DMS114 treated with DMSO at 0.1 percent for 48 hours (cell line): ENCODE measurements at regions not wholly inside any gene's neighbourhood (a gene's known extent, or its start where the extent isn't known, plus 50 kb on each side); places are given as distances from the start of the nearest gene placed in this dataset.

Experiments used
- DNase-seq: peaks from one replicate; lab custom pipeline; 2025; ENCODE audit not compliant: unreplicated experiment; lab: John Stamatoyannopoulos, UW

DNA sequence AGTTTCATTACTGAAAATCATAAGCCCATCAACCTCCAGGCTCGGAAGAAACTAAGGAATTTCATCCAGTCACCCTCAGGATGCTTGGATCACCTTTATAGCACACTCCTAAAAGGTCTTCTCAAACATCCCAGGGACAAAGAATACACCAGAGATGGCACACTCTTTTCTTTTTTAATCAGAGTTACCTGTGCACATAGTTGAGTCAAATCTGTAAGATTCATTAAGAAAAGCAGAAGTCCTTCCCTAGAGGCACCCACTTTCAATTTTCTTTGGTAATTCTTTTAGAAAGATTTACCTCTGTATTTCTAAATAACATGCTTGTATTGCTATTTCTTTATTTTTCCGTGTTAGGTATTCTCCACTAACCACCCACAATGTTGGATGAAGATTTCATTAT, 50.6 kb upstream of the IL6 start:
- DNase-seq: no peak

DNA sequence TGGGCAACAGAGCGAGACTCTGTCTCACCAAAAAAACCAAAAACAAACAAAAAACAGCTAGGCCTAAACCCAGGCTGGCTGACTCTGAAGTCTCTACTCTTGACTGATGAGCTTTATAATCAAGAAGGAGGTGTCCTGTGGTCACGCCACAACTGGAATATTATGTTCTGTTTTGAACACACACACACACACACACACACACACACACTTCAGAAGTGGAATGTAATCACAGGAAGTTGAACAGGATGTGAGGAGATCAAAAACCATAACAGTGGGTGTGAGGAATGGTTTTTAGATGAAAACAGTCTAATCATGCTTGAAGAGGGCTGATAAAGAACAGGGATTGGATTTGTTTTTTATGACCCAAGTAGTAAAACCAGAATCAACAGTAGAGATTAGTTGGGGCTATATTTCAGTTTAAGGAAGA, 51.1 kb upstream of the IL6 start:
- DNase-seq: no peak

DNA sequence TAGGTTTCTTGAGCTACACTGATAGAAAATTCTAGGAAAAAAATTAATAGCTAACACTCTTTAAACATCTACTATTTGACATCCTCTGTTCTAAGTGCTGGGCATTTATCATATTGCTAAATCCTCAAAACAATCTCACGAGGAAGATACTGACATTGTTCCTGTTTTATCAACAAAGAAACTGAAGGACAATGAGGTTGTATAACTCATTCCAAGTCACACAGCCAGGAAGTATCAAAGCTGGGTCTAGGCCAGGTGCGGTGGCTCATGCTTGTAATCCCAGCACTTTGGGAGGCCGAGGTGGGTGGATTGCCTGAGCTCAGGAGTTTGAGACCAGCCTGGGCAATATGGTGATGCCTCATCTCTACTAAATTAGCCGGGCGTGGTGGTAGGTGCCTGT, 51.6 kb upstream of the IL6 start:
- no peak for DNase-seq

DNA sequence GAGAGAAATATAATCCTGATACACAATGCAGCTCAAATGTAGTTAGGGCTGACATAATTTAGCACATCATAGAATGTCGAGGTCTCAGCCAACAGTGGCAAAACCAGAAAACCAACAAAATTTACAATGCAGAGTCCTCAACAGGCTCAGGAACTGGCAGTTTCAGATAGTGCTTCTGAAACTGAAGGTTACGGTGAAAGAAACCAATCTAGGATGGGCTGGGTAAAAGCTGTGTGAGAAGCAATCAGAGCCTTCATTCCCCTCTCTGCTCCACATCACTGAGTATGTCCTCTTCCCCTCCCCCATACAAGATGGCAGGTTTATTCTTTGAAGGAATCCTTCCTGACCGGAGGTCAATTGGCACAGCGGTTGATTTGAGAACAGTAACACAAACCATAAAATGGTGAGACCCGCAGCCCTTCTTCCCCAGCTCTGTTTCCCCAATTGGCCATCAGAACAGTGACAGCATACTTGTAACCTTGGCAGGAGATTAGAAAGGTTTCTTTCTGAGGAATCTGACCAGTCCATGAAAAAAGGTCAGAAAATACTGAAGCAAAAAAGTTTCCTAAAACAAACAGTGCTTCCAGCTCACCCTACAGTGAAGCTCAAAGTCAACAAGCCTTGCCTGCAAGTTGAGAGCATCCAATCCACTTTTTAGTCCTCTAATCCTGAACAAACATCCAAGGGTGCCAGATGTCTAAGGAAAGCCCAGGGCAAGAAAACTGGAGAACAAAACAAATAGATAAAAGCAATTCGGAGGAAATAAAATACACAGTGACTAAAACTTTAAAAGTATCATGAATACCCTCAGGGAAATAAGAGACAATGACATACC, 53.9 kb upstream of the IL6 start:
- DNase-seq: no peak

DNA sequence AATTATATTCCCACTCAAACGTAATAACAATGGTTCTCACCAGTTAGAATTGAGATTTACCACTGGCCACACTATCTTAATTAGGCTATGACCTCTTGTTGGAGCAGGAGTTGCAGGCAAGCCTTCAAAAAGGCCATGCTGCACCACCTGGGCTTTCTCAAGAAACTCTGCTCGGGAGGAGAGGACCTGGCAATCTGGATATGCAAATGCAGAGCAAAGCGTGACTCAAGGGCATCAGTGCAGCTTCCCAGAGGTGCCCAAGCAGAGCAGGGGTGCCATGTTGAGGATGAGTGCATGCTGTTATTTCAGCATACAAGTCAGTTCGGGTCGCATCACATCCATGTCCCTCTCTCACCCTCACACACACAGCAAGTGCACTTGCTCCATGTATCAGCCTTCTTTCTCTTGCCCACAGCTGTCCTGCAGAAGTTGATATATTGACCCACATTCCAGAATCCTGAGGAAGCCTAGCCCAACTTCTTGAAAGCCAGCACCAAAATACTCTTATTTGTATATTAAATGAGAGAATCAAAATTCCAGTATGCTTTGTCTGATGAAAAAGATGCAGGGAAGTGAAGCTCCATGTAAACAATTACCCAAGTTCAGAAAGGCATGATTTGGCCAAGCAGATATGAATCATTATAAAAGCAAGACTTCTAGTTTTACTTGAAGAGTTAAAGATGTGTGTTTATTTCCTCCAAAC, 55.7 kb upstream of the IL6 start:
- DNase-seq: no peak

DNA sequence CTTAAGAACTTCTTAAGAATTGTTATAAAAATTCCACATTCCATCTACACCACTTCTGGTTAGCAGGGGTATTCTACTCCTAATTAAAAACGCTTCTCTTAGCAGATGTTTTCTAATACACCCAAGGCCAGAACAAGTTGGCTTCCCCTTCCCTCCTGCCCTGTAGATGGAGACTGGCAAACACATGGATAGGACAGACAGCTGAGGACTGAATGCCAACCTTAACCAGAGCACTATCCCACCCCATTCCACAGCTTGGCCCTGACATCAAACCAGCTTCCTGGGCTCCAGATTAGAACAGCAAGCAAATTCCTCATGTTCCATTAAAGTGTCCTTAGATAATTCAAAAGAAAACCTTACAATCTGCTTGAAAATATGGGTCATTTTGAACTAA, 56.6 kb upstream of the IL6 start:
- DNase-seq: no peak

DNA sequence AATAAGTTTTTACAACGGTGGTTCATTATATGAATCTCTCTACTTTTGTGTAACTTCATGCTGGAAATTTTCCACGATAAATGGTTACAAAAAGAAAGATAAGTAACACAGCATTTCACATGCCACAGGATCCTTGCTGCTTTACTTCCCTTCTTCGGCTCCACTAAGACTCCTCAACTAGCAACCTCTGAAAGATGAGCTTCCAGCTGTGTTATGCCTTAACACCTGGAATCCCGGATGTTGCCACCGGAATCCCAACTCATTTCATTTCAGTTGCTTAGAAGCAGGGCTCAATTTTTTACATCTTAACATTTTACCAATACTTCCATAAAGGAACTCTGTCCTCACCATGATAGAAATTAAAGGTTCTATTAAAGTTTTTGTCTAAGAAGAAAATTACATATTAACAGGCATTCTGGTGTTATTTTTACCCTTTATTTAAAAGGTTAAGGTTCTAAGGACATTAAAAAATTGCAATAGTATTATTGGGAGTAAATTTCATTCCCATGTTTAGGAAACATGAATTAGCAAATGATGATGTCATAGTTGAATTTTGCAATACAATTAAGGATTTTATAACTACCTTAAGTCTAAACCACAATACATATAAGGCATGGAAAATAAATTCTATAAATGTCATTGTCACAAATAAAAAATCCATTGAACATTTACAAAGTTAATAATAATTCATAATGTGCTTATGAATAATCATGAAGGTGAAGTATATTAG, 57.1 kb upstream of the IL6 start:
- DNase-seq: no peak

DNA sequence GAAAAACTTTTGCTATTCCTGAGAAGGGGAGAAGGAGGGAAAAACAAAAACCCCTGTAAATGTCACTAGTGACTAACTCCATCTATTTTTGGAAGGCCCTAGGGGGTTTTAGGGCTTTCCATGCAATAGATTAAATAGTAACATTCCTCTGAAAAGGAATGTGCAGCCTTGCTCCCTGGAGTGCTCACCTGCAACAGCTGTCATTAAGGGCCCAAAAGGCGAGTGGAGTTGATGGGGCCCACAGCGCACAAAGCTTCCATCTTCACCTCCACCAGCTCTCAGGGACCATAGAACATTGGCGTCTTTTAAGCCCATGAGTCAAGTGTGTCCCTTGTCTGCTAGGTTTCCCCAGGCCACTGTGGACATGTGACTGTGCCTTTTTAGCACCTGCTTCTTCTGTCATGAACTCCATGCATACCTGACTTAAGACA, 58.0 kb upstream of the IL6 start:
- DNase-seq: no peak

DNA sequence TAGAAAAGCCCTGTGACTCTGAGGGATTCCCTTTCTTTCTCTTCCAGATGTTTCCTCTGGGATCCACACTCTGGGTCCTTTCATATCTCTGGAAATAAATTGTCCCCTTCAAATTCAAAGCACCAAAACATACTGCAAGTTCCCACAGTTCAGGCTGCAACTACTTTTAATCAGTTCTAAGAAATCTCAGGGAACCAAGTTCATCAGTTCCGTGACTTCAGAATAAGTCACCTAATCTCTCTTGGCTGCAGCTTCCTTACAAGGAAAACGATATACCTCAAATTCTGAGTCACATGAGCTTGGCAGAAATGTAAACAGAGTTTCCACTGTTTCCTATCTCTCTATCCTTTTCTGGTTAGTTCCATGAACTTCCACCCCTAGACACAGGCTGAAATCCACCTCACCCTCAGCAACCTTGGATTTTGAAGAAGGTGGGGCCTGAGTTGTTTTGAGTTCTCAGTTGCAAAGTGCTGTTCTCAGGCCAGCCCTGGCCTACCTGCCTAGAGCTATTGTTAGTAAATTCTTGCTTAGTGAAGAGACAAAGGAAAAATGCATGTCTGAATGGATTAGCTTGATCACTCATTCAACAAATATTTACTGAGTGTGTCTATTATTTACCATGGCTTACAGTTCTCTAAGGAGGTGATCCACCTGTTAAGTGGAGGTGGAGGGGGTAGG, 59.3 kb upstream of the IL6 start:
- no peak for DNase-seq

DNA sequence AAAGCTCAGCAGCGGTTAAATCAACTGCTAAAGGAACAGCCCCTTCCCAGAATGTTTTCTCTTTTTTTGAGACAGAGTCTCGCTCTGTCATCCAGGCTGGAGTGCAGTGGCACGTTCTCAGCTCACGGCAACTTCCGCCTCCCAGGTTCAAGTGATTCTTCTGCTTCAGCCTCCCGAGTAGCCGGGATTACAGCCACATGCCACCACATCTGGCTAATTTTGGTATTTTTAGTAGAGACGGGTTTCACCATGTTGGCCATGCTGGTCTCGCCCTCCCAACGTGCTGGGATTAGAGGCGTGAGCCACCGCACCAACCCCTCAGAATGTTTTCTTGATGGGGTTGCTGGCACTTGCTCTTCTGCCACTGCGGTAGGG, 59.8 kb upstream of the IL6 start:
- no peak for DNase-seq

DNA sequence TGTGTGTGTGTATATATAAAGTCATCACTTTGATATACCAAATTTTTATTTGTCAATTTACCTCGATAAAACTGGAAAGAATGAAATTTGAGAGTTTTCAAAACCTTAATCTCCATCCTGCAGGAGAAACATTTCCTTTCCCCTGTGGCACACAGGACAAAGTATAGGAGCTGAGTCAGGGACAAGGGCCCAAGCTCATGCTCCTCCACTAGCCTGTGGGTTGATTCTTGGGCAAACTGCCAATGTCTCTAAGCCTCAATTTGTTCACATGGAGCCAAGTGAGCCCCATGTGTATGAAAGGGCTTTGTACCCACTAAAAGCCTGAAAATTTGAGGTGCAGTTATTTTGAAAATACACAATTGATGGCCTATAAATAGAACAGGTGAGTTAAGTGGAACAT, 60.3 kb upstream of the IL6 start:
- DNase-seq: no peak

DNA sequence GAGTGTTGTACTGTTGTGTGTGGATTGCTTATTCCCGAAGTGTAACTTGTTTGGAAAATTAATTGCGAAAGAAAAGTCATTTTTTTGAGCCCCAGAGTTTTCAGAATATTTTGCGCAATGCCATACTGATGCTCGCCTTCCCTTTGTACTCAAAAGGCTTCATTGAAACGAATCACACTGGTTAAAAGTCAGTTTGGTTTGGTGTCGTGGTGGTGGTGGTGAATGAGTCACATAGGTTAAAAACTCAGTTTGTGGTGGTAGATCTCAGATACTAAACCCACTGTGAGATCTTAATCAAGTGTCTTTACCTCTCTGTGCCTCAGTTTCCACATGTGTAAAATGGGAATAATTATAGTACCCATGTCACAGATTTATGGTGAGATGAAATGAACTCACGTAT, 61.1 kb upstream of the IL6 start:
- no peak for DNase-seq

DNA sequence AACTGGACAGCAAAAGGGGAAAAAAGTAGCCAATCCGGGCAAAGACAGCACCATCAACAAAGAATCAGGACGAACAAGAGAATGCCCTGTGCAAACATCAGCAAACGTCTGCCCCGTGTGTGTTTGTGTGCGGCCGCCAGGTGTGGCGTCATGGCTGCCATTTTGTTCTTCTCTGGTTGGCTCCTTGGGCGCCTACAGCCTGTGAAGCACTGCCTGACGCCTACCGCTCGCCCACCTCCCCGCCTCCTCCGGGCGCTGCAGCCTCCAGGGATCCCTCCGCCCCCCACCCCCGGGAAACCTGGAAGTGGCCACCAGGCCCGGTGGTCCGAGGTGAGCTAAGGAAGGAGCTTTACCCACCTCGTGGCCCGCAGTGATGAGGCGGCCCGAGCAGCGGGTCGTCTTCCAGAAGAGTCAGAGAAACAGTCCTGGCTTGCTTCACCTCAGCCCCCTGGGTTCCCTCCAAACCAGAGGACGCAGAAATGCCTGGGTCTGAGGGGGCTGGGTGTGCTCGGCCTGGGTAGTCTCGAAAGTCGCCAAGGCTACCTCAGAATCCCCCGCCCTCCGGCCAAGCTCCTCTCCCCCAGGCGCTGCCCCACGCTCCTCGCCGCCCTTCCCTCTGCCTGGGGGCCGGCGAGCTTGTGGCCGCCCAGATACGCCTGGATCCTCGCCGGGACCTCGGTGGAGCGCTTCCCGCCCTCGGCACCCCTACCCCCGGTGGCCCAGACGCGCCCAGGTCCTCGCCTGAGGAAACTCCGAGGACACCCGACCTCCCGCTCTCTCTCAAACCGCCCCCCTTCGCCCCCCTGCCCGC, 61.8 kb upstream of the IL6 start:
- DNase-seq: no peak

DNA sequence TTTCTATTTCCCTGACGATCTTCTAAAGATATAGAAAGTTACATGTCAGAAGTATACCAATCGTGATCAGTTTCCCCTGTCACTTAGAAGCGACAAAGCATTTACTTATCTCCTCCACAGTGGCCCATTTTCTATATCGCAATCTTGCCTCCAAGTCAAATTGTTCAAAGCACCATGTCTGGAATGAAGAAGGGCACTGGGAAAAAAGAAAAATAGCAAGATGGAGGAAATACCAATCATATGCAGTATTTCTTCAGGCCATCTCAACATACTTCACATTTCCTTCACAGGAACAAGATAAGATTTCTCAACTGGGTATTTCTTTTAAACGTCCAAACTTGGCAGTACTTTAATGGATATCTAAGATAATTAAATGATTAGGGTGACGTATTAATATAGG, 63.3 kb upstream of the IL6 start:
- DNase-seq: no peak

DNA sequence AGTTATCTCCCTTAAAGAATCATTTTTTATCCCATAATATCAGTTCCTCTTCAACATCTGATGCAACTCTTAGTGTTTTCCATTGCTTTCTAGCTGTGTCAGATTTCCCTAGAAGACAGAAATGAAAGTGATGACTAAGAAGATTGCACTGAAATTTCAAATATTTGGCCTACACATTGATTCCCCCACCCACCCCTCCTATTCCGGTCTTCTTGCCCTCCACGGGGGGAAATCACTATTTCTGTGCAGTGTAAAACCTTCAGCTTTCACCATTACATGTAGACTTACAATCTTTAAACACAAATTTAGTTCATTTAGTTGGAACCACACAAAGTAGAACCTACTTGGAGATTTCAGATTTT, 63.7 kb upstream of the IL6 start:
- DNase-seq: no peak

DNA sequence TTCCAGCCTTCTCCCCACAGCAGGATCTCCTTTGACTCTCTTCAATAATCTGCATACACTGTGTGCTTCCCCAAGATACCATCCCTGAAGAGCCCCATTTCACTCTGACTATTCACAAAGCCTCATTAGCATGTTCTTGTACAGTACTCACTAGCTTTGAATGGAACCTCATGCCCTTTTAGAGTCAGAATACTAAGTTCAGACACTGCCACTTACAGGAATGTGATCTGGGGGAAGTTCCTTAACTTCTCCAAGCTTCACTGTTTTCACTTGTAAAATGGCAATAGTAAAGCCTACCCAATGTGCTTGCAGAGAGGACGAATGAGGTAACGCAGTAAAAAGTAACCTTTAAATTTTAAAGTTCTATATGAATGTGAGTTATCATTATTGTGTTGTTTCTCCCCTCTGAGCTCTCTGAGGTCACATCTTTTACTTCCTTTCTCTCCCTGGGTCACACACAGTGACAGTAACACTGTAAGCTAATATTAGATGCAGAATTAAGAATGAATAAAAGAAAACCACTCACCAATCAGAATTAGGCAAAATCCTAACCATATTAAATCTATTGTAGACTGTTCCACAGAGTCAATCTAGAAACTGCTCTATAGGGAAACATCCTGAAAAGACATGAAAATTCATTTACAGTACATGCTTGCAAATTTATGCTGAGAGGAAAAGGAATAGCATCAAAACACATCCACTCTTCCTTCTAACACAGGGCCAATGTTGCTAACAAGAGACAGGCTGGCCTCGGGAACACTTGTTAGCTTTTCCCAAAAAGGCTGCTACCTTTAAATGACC, 64.2 kb upstream of the IL6 start:
- DNase-seq: no peak

DNA sequence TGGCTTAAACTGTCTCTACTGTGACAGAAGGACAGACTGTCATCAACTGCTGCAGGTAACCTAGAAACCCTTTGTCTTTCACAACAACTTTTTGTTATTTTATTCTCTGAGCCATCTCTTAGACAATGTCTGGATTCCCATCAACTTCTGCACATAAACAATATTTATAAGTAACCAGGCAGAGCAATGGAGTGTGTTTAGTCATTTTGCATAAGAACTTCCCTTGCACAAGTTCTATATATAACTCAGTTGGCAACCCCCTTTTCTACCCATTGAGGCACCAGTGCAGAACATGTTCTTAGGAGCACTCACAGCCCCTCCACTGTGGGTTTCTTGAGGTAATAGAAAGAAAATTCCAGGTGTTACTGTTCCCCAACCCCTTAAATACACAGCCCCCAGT, 65.0 kb upstream of the IL6 start:
- no peak for DNase-seq

DNA sequence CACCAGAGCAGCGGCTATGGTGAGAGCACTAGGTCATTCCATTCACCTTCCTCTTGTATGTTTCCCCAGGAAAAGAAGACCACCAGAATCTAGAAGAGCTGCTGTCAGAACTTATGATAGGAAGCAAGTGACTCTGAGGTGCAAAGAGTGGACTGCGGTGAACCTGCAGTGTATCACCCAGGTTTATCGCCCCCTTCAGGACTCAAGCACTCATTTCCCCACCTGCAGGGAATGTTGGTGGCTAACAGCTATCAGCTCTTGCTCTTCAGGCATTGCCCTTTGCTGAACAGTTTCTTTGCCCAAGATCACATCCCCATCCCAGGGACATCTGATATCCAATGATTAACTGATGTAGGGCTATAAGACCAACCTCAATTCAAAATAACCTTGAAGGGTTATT, 66.3 kb upstream of the IL6 start:
- no peak for DNase-seq

DNA sequence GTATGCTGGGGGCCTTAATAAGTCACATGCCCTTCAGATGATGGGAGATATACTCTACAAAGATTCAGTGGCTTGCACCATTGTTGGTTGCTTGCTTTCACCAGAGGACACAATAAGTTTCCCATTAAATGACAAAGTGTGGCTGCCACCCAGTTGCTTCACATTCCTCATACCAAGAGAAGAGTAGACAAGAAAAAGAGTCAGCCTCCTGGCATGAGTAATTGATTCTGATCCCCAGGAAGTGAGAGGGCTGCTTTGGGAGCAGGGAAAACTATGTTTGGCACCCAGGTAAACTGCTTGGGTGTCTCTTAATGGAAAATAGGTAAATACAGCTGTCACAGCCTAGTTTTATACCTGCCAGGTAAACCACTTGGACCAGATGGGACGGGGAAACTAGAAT, 66.7 kb upstream of the IL6 start:
- DNase-seq: no peak

DNA sequence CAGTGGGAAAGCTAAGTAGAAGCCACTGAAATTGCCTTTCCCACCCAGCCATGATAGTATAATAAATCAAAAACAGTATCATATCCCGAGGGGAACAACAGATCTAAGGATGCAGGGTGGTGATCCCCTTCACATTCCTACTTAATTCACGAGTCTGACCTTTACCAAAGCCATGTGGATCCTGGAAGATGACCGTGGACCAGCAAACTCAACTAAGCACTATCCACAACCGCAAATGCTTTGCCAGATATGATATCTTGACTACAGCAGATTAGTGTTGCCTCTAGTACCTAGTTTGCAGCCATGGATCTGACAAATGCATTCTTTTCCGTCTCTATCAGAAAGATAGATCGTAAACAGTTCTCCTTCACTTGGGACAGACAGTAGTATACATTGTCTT, 67.3 kb upstream of the IL6 start:
- no peak for DNase-seq
